ENCODE measurements at regions not wholly inside any gene's neighbourhood (a gene's known extent, or its start where the extent isn't known, plus 50 kb on each side); places are given as distances from the start of the nearest gene placed in this dataset.

DNA sequence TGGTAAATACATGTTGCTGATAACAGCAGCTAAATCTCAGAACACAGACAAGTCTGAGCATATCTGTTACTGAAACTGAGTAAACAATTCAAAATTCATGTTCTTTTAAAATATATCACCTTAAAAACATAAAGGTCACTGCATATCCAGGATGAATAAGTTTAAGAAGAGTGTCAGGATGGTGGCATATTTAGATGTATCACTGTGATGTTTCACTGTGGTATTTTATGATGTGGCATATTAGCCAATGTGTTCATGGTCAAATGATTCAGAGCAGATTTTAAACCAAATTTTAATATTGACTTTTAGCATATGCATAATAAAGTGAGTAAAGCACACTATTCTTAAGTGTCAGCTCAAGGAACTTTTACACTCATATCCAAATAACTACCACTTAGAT, 346.4 kb upstream of the DPPA4 start:
- no peaks in the 10 kb centered on the region for H3K4me1 ChIP-seq (replicated peaks)
- intact Hi-C loops (cut with DNase I): no loop called here
- no peaks in the 10 kb centered on the region for H3K9me3 ChIP-seq
- no peaks in the 10 kb centered on the region for H3K27me3 ChIP-seq (replicated peaks; ENCODE audit: insufficient read depth)
- DNase-seq (ENCODE audit: low spot score): no peak
- no peaks in the 10 kb centered on the region for H3K36me3 ChIP-seq
- no peak overlapping the region for H3K4me3 ChIP-seq
- TF ChIP-seq POLR2A (IDR thresholded peaks at IDR 0.05) (no peak), POLR2AphosphoS5 (IDR thresholded peaks at IDR 0.05) (no peak)
- TF ChIP-seq, protein P1, sequence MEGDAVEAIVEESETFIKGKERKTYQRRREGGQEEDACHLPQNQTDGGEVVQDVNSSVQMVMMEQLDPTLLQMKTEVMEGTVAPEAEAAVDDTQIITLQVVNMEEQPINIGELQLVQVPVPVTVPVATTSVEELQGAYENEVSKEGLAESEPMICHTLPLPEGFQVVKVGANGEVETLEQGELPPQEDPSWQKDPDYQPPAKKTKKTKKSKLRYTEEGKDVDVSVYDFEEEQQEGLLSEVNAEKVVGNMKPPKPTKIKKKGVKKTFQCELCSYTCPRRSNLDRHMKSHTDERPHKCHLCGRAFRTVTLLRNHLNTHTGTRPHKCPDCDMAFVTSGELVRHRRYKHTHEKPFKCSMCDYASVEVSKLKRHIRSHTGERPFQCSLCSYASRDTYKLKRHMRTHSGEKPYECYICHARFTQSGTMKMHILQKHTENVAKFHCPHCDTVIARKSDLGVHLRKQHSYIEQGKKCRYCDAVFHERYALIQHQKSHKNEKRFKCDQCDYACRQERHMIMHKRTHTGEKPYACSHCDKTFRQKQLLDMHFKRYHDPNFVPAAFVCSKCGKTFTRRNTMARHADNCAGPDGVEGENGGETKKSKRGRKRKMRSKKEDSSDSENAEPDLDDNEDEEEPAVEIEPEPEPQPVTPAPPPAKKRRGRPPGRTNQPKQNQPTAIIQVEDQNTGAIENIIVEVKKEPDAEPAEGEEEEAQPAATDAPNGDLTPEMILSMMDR (IDR thresholded peaks at IDR 0.05): no peak
- no peak overlapping the region for H3K27ac ChIP-seq

DNA sequence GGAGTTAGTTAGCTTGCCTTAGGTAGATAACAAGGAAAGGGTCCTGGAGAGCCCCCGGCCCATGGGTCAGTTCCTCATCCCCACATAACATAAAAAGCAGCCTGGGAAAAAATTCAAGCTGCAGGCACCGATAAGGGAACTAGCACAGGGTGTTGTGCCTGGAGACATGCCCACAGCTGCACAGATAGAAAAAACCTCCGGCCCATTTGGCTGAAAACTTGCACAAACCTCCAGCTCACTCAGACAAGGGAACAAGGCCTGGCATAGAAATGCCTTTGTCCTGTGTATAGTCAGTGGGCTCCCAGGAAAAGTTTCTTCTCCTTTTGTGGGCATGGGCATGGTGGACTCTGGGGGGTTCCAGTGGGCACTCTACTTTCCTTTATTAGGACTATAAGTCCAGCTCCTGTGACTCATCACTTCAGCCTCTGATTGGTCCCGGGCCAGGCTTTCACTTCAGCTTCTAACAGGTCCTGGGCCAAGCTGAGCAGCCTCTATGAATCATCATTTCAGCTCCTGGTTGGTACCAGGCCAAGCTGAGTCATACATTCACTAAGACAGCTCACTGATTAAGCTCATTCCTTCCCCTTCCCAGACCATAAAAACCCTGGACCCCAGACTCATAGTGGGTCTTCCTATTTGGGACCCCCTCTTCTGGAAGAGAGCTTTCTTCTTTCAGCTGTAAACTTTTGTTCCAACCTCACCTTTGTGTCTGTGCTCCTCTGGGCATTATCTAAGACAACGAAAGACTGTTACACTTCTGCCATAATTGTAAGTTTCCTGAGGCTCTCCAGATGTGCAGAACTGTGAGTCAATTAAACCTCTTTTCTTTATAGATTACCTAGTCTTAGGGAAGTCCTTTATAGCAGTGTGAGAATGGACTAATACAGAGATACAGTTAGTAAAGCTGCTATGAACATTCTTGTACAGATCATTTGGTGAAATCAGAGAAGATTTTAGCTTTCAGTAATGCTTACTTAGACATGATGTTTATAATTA, 348.0 kb upstream of the DPPA4 start:
- Histone ChIP-seq H3K27ac (no peak overlapping the region), H3K9me3 (no peaks in the 10 kb centered on the region), H3K4me1 (replicated peaks) (no peaks in the 10 kb centered on the region), H3K4me3 (no peak overlapping the region), H3K36me3 (no peaks in the 10 kb centered on the region), H3K27me3 (replicated peaks; ENCODE audit: insufficient read depth) (no peaks in the 10 kb centered on the region)
- WGBS: 47% methylated on average over 5 of the region's 5 CpGs
- TF ChIP-seq POLR2A (IDR thresholded peaks at IDR 0.05): no peak
- TF ChIP-seq, protein P1 (IDR thresholded peaks at IDR 0.05): no peak
- TF ChIP-seq POLR2AphosphoS5 (IDR thresholded peaks at IDR 0.05): no peak
- intact Hi-C loops (cut with DNase I): no loop called here
- peak; percentile 10 for DNase-seq (ENCODE audit: low spot score)

DNA sequence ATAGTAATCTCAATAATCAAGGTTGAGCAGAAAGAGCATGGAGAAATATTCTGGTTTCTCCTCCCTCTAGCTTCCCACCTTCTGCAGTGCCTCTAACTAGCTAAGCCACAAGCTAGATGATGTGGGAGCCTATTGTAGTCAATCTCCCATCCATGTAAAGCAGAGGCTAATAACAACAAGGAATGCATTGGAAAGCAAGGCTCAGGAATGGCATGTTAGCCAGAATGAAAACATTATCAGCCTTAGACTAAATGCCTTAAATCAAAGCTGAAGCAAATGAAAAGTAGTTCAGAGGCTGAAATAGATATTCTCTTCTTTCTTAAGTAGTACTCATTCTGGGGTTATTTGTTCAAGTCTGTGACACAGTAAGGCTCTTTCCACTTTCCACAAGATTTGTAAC, 350.3 kb upstream of the DPPA4 start:
- Histone ChIP-seq H3K27me3 (replicated peaks; ENCODE audit: insufficient read depth) (no peaks in the 10 kb centered on the region), H3K27ac (no peak overlapping the region), H3K4me1 (replicated peaks) (no peaks in the 10 kb centered on the region), H3K4me3 (no peak overlapping the region), H3K36me3 (no peaks in the 10 kb centered on the region), H3K9me3 (no peaks in the 10 kb centered on the region)
- no peak for DNase-seq (ENCODE audit: low spot score)
- intact Hi-C loops (cut with DNase I): no loop called here
- TF ChIP-seq POLR2A (IDR thresholded peaks at IDR 0.05) (no peak), POLR2AphosphoS5 (IDR thresholded peaks at IDR 0.05) (no peak)
- TF ChIP-seq, protein P1 (IDR thresholded peaks at IDR 0.05): no peak

DNA sequence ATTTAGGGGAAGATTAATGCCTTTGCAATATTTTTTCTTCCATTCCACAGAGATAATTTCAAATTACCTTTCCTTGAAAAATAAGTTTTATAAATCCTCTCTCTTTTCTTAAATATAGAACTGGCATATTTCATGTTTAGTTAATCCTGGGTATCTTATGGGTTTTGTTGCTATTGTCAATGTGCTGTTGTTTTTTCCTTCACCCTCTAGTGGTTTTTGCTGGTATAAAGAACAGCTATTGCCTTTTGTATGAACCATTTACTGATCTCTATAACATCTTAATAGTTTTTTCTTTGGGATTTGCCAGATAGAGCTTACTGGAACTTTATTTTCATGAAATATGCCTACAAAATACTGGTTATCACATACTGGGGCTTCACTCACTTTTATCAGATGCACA, 359.6 kb upstream of the DPPA4 start:
- TF ChIP-seq POLR2A (IDR thresholded peaks at IDR 0.05): no peak
- TF ChIP-seq, protein P1 (IDR thresholded peaks at IDR 0.05): no peak
- no peak for TF ChIP-seq POLR2AphosphoS5 (IDR thresholded peaks at IDR 0.05)
- no peak for DNase-seq (ENCODE audit: low spot score)
- intact Hi-C loops (cut with DNase I): no loop called here
- no peak overlapping the region for H3K4me3 ChIP-seq
- no peaks in the 10 kb centered on the region for H3K27me3 ChIP-seq (replicated peaks; ENCODE audit: insufficient read depth)
- H3K36me3 ChIP-seq: no peaks in the 10 kb centered on the region
- H3K27ac ChIP-seq: no peak overlapping the region
- H3K4me1 ChIP-seq (replicated peaks): no peaks in the 10 kb centered on the region
- no peaks in the 10 kb centered on the region for H3K9me3 ChIP-seq

DNA sequence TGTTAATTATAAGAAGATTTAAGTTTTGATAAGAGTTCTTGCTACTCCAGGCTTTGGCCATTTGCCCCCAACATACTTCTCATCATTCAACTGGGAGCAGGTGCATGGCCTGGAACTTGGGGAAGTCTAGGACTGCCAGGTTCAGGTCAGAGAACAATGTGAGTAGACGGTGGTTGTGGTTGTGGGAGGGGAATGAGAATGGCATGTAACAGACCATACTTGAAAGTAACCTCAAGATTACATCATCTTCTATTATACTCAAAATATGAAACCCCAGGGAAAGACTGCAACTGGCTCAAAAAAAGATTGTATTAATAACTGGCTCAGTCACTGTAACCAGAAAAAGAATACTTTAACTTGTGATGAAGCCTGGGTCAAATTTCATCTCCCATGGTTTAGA, 364.9 kb upstream of the DPPA4 start:
- Histone ChIP-seq H3K27me3 (replicated peaks; ENCODE audit: insufficient read depth) (no peaks in the 10 kb centered on the region), H3K4me1 (replicated peaks) (no peaks in the 10 kb centered on the region), H3K9me3 (no peaks in the 10 kb centered on the region), H3K36me3 (no peaks in the 10 kb centered on the region), H3K4me3 (no peak overlapping the region), H3K27ac (no peak overlapping the region)
- TF ChIP-seq POLR2A (IDR thresholded peaks at IDR 0.05): no peak
- TF ChIP-seq POLR2AphosphoS5 (IDR thresholded peaks at IDR 0.05): no peak
- TF ChIP-seq, protein P1 (IDR thresholded peaks at IDR 0.05): no peak
- intact Hi-C loops (cut with DNase I): no loop called here
- no peak for DNase-seq (ENCODE audit: low spot score)
- 15% methylated on average over 1 of the region's 1 CpG for WGBS

All from prostate gland (tissue), 2 donors.